ENCODE measurements at regions not wholly inside any gene's neighbourhood (a gene's known extent, or its start where the extent isn't known, plus 50 kb on each side); places are given as distances from the start of the nearest gene placed in this dataset.

DNA sequence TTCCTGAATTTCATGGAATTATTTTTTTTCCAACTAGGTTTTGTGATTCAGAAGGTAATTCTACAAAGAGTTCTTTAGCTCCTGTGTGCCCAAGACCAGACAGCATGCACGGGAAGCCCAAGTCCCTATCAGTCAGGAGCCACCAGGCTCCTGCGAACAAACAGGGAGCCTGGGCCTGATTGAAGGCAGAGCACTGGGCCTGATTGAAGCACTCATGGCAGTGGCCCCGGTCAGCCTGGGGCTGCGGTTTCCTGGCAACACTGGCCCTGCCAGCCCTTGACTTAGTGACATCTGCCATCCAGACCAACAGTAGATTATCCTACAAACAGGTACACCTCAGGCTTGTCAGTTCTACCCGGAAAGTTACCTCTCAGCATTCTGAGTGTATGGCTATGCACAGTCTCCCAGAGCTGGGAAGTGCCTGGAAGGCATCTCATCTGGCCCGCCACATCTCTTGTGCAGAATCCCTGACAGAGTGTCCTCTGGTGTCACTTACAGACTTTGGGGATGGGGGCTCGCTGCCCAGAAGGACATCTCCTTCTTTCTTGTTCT is 133.8 kb downstream of the VEGFA start:
- TF ChIP-seq, protein P1, sequence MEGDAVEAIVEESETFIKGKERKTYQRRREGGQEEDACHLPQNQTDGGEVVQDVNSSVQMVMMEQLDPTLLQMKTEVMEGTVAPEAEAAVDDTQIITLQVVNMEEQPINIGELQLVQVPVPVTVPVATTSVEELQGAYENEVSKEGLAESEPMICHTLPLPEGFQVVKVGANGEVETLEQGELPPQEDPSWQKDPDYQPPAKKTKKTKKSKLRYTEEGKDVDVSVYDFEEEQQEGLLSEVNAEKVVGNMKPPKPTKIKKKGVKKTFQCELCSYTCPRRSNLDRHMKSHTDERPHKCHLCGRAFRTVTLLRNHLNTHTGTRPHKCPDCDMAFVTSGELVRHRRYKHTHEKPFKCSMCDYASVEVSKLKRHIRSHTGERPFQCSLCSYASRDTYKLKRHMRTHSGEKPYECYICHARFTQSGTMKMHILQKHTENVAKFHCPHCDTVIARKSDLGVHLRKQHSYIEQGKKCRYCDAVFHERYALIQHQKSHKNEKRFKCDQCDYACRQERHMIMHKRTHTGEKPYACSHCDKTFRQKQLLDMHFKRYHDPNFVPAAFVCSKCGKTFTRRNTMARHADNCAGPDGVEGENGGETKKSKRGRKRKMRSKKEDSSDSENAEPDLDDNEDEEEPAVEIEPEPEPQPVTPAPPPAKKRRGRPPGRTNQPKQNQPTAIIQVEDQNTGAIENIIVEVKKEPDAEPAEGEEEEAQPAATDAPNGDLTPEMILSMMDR (IDR thresholded peaks at IDR 0.05), result no peak
- TF ChIP-seq POLR2AphosphoS5 (IDR thresholded peaks at IDR 0.05; ENCODE audit: low read depth, low read length) (no peak), TCF7L2 (IDR thresholded peaks at IDR 0.05; ENCODE audit: low read depth, low read length) (no peak), SIN3A (IDR thresholded peaks at IDR 0.05; ENCODE audit: borderline replicate concordance, insufficient read depth, low read depth, low read length) (no peak)
- TF ChIP-seq, protein P2, sequence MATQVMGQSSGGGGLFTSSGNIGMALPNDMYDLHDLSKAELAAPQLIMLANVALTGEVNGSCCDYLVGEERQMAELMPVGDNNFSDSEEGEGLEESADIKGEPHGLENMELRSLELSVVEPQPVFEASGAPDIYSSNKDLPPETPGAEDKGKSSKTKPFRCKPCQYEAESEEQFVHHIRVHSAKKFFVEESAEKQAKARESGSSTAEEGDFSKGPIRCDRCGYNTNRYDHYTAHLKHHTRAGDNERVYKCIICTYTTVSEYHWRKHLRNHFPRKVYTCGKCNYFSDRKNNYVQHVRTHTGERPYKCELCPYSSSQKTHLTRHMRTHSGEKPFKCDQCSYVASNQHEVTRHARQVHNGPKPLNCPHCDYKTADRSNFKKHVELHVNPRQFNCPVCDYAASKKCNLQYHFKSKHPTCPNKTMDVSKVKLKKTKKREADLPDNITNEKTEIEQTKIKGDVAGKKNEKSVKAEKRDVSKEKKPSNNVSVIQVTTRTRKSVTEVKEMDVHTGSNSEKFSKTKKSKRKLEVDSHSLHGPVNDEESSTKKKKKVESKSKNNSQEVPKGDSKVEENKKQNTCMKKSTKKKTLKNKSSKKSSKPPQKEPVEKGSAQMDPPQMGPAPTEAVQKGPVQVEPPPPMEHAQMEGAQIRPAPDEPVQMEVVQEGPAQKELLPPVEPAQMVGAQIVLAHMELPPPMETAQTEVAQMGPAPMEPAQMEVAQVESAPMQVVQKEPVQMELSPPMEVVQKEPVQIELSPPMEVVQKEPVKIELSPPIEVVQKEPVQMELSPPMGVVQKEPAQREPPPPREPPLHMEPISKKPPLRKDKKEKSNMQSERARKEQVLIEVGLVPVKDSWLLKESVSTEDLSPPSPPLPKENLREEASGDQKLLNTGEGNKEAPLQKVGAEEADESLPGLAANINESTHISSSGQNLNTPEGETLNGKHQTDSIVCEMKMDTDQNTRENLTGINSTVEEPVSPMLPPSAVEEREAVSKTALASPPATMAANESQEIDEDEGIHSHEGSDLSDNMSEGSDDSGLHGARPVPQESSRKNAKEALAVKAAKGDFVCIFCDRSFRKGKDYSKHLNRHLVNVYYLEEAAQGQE (IDR thresholded peaks at IDR 0.05; ENCODE audit: insufficient read depth in 1 of 2, low read depth in 2 of 2, low read length in 1 of 2), result no peak

Measured in Panc1 (cell line).